Keratinocyte (primary cell): ENCODE measurements at regions not wholly inside any gene's neighbourhood (a gene's known extent, or its start where the extent isn't known, plus 50 kb on each side); places are given as distances from the start of the nearest gene placed in this dataset.

ENCODE experiments used
- CTCF ChIP-seq, 3 experiments: IDR thresholded peaks in 1 of 3; conservative IDR thresholded peaks in 1 of 3; optimal IDR thresholded peaks in 1 of 3; 2 replicates in 2 of 3; 3 replicates in 1 of 3; pipeline versions ENCODE3 to v1.5.1; 2011; ENCODE audit warnings: low read length in 3 of 3, mild to moderate bottlenecking in 3 of 3, moderate library complexity in 2 of 3, control low read depth in 1 of 3, inconsistent platforms in 1 of 3; ENCODE audit not compliant: insufficient read depth in 2 of 3; ENCODE audit errors: extremely low read depth in 1 of 3
- EZH2 ChIP-seq: IDR thresholded peaks from one replicate; pipeline ENCODE4 v1.6.1; 2012; ENCODE audit warnings: inconsistent platforms, mild to moderate bottlenecking, low read length, moderate library complexity

GRCh38 chr21:26227130-26227529 is 56.6 kb upstream of the APP start:
- TF ChIP-seq CTCF (optimal IDR thresholded peaks at IDR 0.05 in 1 of 3, IDR thresholded peaks at IDR 0.05 in 1 of 3, conservative IDR thresholded peaks at IDR 0.05 in 1 of 3; ENCODE audit: extremely low read depth in 1 of 3, insufficient read depth in 2 of 3, low read length in 3 of 3) = no peak
- no peak for TF ChIP-seq EZH2
